SJCRH30 (cell line): ENCODE measurements at regions not wholly inside any gene's neighbourhood (a gene's known extent, or its start where the extent isn't known, plus 50 kb on each side); places are given as distances from the start of the nearest gene placed in this dataset.

ENCODE experiments used
- DNase-seq, 2 experiments: peaks; one replicate each; pipeline ENCODE4 v3.0.0-alpha.2; 2015 to 2020
- H3K27ac ChIP-seq: fragments of 250-450 bp; sonication (Bioruptor Pico); 2 replicates; pipeline ENCODE4 v1.5.1; 2020; ENCODE audit warnings: mild to moderate bottlenecking, moderate library complexity
- H3K27me3 ChIP-seq: fragments of 250-450 bp; sonication (Bioruptor Pico); 2 replicates; pipeline ENCODE4 v1.5.1; 2020; ENCODE audit warnings: mild to moderate bottlenecking, moderate library complexity
- H3K36me3 ChIP-seq: fragments of 250-450 bp; sonication (Bioruptor Pico); 2 replicates; pipeline ENCODE4 v1.5.1; 2020; ENCODE audit warnings: mild to moderate bottlenecking, moderate library complexity
- H3K4me1 ChIP-seq: fragments of 250-450 bp; sonication (Bioruptor Pico); 2 replicates; pipeline ENCODE4 v1.5.1; 2020; ENCODE audit warnings: mild to moderate bottlenecking, moderate library complexity
- H3K4me3 ChIP-seq: fragments of 250-450 bp; sonication (Bioruptor Pico); 2 replicates; pipeline ENCODE4 v1.5.1; 2020; ENCODE audit warnings: mild to moderate bottlenecking, moderate library complexity
- H3K9me3 ChIP-seq: fragments of 250-450 bp; sonication (Bioruptor Pico); replicated peaks from 2 replicates; pipeline ENCODE4 v1.5.1; 2020; ENCODE audit warnings: mild to moderate bottlenecking, moderate library complexity

DNA sequence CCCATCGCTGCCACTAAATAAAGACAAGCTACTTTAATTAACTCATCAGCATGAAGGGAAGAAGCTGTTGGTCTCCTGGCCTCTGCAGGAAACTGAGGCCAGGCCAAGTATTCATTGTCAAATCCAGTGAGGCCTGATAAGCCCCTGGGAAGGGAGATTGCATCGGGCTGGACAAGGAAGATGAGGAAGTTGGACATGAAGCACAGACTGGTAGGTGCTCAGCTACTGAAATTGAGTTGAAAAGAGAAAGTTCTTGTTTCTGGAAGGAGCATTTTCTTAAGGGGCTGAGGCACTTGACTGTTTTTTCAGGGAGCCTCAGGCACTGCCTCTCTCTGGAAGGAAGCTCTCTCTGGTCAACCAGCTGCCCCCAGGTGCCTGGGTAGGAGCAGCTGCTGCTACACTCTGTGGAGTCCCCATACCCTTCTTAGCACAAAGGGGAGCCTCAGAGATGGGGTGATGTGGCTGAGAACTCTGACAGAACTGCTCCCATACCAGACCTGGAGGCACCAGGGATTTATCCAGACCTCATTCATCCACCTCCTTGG lies 90.3 kb upstream of the IKZF1 start:
- no peak for DNase-seq
- H3K9me3 ChIP-seq, result no peaks in the 10 kb centered on the region
- H3K4me3 ChIP-seq, result no peak overlapping the region
- H3K4me1 ChIP-seq, result no peaks in the 10 kb centered on the region
- H3K27me3 ChIP-seq, result peaks cover 18% of the 10 kb centered on the region; the same call in 1 of the 2 replicates
- no peak overlapping the region for H3K27ac ChIP-seq
- no peaks in the 10 kb centered on the region for H3K36me3 ChIP-seq

DNA sequence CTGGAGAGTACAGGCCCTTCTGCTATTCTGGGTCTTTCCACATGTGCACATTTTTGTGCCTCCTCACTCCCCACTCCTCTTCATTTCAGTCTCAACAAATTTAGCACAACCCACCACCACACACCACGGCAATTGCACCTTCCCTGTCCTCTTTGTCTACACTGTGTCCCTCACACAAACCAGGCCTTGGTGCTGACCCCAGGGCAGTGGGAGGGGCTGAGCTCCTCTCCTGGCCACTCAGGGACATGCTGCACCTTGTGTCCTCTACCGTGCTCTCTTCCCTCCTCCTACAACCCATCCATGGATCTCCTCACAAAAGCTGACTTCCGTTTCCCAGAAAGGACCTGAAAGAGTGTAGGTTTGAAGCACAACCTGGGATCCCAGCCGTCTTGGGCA lies 90.9 kb upstream of the IKZF1 start:
- no peaks in the 10 kb centered on the region for H3K36me3 ChIP-seq
- no peaks in the 10 kb centered on the region for H3K9me3 ChIP-seq
- H3K4me1 ChIP-seq, result no peaks in the 10 kb centered on the region
- H3K27ac ChIP-seq, result no peak overlapping the region
- peaks cover 19% of the 10 kb centered on the region; the same call in 1 of the 2 replicates for H3K27me3 ChIP-seq
- no peak for DNase-seq
- no peak overlapping the region for H3K4me3 ChIP-seq

DNA sequence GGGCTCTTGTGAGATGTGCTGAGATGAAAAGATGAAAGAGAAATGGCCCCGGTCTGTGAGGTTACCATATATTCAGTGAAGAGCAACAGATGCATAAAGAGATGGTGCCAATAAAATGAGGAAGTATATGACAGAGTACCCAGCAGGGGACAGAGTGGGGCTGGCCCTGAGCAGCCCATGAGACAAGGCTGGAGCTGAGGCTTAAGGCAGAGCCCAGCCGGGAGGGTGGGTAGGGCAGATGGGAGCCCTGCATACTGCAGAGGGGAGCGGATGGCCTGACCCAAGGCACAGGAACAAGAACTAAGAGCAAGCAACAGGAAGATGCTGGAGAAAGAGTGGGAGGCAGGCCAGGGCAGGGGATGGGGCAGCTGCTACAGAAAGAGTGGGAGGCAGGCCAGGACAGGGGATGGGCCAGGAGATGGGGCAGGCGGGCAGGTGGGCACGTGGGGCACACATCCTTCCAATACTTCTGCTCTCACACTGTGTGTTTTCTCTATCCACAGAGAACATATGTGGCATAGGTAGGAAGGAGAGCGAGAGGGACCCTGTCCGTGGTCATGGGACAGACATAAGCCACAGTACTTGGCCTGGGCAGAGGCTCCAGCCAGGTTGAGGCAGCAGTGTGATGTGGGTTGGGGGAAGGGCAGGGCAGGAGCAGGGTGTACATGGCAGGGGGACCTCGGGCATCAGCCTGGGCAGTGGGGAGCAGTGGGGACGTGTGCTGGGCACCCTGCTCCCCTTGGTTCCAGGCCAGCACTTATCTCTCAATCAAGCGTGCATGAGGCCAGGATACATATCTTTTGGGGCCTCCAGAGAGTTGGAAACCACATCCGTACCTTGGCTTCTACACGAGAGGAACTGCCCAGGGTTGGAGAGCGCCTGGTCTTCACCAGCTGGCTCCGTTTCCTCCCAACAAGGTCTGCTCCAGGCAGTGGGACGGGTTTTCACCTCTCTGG lies 91.6 kb upstream of the IKZF1 start:
- DNase-seq, result no peak
- no peaks in the 10 kb centered on the region for H3K4me1 ChIP-seq
- no peaks in the 10 kb centered on the region for H3K36me3 ChIP-seq
- H3K27me3 ChIP-seq, result peaks cover 21% of the 10 kb centered on the region; the same call in 1 of the 2 replicates
- H3K27ac ChIP-seq, result no peak overlapping the region
- no peak overlapping the region for H3K4me3 ChIP-seq
- H3K9me3 ChIP-seq, result no peaks in the 10 kb centered on the region

DNA sequence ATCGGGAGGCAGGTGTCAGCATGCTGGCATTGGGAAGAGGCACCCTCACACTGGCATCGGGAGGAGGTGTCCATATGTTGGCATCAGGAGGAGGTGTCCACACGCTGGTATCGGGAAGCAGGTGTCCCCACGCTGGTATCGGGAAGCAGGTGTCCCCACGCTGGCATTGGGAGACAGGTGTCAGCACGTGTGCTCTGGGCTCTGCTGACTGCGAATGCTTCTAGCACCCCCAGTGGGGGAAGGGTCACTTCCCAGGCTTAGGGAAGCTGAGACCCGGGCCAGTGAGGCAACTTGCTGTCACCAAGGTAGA lies 92.5 kb upstream of the IKZF1 start:
- no peak overlapping the region for H3K4me3 ChIP-seq
- no peak for DNase-seq
- H3K27ac ChIP-seq, result no peak overlapping the region
- H3K27me3 ChIP-seq, result peaks cover 30% of the 10 kb centered on the region; the same call in 1 of the 2 replicates
- H3K4me1 ChIP-seq, result no peaks in the 10 kb centered on the region
- no peaks in the 10 kb centered on the region for H3K36me3 ChIP-seq
- no peaks in the 10 kb centered on the region for H3K9me3 ChIP-seq

DNA sequence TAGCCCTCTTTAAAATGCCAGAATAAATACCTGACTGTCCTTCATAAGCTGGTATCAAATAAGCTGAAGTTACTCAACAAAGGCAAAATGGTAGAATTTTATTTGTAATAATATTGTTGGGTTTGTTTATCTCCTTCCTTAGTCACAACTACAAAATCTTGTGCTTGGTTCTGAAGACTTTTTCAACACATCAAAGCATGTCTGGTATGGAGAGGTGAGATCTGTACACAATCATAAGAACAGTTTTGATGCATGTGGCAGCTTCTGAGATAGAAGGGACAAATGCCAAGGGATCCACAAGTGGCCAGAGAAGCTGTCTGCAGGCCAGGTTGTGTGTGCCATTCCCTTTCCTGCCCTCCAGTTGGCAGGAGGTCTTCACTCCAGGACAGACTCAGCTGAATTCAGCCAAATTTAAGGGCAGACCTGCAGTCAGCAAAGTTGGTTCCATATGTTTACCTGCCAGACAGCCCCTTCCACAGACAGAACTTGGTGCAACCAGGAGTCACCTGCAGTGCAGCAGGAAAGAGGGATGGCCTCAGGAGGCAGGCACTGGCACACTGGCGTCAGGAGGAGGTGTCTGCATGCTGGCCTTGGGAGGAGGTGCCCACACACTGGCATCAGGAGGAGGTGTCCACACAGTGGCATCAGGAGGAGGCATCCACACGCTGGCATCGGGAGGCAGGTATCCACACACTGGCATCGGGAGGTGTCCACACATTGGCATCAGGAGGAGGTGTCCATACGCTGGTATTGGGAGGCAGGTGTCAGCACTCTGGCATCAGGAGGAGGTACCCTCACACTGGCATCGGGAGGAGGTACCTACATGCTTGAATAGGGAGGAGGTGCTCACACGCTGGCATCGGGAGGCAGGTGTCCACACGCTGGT lies 93.1 kb upstream of the IKZF1 start:
- peaks cover 33% of the 10 kb centered on the region; the same call in 1 of the 2 replicates for H3K27me3 ChIP-seq
- no peak overlapping the region for H3K27ac ChIP-seq
- H3K9me3 ChIP-seq, result no peaks in the 10 kb centered on the region
- H3K4me1 ChIP-seq, result no peaks in the 10 kb centered on the region
- no peak overlapping the region for H3K4me3 ChIP-seq
- DNase-seq, result no peak
- H3K36me3 ChIP-seq, result no peaks in the 10 kb centered on the region

DNA sequence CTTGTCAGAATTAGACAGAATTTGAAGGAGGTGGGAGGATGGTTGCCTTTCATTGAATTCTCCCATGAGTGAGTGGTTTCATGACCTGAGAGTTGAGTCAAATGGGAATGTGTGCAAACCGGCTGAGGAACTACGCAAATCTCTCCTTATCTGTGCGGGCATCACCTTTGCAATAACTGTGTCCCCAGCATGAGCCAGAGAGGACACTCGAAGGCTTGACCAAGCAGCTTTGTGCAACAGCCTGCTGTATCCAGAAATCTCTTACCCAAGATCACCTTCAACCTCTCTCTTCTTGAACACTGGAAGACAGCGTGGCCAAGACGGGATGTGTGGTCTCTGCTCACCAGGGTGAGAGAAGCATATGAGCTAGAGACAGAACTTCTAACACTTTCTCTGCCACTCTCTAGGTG lies 93.8 kb upstream of the IKZF1 start:
- Histone ChIP-seq H3K4me3 (no peak overlapping the region), H3K9me3 (no peaks in the 10 kb centered on the region), H3K36me3 (no peaks in the 10 kb centered on the region), H3K4me1 (no peaks in the 10 kb centered on the region), H3K27me3 (peaks cover 27% of the 10 kb centered on the region; the same call in 1 of the 2 replicates), H3K27ac (no peak overlapping the region)
- no peak for DNase-seq

DNA sequence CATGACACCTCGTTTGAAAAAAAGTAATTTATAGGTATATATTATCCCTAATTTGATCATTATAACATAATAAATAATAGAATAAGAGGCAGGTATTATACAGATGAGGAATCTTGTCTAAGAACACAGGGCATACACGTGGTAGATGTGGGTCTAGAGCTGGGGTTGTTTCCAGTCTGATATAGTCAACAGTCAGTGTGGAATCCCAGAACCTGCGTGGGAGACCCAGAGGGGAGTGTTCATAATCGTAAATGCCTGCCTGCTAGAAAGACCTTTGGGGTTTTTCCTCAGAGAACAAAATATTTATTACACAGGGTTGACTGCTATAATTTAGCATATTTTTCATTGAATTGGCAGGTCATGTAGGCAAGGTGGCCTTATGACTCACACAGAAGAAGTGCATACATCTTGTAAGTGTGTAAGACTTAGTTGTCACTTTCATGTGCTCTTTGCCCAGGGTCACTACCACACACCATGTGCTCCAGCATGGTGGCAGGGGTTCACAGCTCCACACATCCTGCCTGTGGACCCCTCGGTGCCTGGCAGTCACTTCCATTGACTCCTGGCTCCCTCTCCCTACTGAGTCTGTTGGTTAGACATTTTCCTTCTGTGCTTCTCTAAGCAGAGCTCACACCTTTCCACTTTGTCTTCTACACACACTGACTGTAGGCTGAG lies 94.9 kb upstream of the IKZF1 start:
- Histone ChIP-seq H3K4me1 (no peaks in the 10 kb centered on the region), H3K36me3 (no peaks in the 10 kb centered on the region), H3K9me3 (no peaks in the 10 kb centered on the region), H3K4me3 (no peak overlapping the region), H3K27ac (no peak overlapping the region), H3K27me3 (peaks cover 22% of the 10 kb centered on the region; the same call in 1 of the 2 replicates)
- DNase-seq, result no peak

DNA sequence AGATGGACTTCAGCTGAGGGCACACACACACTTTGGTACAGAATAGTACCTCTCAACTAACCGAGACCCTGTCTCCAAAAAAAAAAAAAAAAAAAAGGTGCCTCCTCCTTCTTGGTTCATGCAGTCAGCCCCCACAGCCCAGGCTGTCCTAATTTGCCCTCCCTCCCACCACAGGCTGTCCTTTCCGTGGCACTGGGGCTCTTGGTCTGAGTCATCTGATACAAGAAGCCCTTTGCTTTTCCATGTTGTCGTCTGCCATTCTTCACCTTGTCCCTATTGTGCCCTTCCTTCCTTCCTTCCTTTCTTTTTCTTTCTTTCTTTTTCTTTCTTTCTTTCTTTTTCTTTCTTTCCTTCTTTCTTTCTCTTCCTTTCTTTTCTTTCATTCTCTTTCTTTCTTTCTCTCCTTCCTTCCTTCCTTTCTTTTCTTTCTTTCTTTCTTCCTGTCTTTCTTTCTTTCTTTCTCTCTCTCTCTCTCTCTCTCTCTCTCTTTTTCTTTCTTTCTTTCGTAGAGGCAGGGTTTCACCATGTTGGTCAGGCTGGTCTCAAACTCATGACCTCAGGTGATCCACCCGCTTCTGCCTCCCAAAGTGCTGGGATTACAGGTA lies 96.0 kb upstream of the IKZF1 start:
- Histone ChIP-seq H3K4me1 (no peaks in the 10 kb centered on the region), H3K36me3 (no peaks in the 10 kb centered on the region), H3K27me3 (peaks cover 22% of the 10 kb centered on the region; the same call in 1 of the 2 replicates), H3K4me3 (no peak overlapping the region), H3K27ac (no peak overlapping the region), H3K9me3 (no peaks in the 10 kb centered on the region)
- DNase-seq, result no peak

DNA sequence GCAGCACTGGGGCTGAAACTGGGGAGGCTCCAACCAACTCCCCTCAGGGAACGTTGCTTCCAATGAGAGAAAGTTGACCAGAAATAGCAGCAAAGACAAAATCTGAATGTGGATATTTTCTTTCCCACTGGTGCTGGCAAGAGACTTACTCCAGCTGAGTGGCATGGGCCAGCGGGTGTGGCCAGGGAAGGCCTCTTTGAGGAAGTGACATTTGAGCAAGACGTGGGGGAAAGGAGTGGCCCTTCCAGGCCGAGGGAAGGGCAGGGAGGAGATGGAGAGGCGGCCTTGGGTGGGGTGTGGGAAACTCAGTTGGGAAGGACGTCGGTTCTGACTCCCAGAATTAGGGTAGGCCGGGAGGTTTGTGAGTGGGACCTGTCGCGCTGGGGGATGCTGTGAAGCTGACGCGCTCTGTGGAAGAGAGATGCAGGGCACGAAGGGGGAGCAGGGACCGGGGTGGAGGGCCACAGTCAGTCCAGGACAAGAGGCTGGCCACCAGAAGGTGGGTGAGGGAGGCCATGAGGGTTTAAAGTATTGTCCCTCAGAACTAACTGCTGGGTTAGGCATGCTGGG lies 96.7 kb upstream of the IKZF1 start:
- H3K9me3 ChIP-seq, result no peaks in the 10 kb centered on the region
- no peak overlapping the region for H3K4me3 ChIP-seq
- no peak for DNase-seq
- no peaks in the 10 kb centered on the region for H3K36me3 ChIP-seq
- H3K27ac ChIP-seq, result no peak overlapping the region
- no peaks in the 10 kb centered on the region for H3K4me1 ChIP-seq
- peaks cover 22% of the 10 kb centered on the region; the same call in 1 of the 2 replicates for H3K27me3 ChIP-seq

DNA sequence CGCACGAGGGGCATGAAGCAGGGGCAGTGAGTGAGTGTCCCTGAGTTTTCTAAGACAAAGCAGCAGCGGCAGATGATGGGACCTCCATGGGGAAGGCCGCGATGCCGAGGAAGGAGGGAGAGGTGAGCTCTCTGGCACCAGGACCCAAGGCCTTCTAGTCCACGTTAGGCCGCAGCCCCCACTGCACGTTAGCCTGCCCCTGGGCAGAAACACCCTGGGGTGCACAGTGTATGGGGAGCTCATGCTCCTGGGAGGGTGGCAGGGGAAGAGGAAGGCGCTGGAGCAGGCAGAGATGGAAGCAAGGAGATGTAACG lies 97.3 kb upstream of the IKZF1 start:
- Histone ChIP-seq H3K9me3 (no peaks in the 10 kb centered on the region), H3K36me3 (no peaks in the 10 kb centered on the region), H3K27ac (no peak overlapping the region), H3K4me1 (no peaks in the 10 kb centered on the region), H3K4me3 (no peak overlapping the region), H3K27me3 (peaks cover 20% of the 10 kb centered on the region; the same call in 1 of the 2 replicates)
- no peak for DNase-seq

DNA sequence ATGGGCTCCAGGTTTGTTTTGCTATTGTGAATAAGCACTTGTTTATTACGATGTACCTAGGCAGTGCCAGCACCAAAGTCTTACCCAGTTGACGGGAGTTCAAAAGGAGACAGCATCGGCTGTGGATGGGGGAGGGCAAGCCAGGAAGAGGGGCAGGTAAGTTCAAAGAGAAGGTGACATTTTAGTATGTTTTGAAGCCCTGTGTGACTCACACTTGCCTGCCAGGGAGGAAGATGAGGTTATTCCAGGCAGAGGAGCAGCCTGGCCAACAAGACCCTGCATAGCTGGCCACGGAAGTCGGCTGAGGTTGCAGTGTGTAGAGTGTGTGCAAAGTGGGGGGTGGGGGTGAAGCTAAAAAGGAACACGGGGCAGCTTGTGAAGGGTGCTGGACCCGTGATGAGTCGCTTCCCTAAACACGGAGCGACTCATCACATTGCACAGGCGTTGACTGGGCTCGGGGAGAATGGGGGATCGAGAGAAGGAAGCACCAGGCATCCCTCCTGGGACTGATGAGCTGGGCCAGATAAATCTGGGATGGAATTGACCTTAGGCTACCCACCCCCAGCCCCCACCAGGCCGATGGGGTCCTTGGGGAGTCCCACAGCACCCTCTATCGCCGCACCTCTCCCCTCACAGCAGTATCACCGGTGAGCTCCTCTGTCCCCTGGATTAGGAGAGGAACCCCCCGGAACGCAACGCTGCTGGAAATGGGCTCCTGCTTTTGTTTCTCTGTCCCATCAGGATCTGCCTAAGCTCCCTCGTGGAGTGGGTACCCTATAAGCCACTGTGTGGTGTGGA lies 97.9 kb upstream of the IKZF1 start:
- DNase-seq, result no peak
- H3K36me3 ChIP-seq, result no peaks in the 10 kb centered on the region
- H3K9me3 ChIP-seq, result no peaks in the 10 kb centered on the region
- H3K27ac ChIP-seq, result no peak overlapping the region
- peaks cover 20% of the 10 kb centered on the region; the same call in 1 of the 2 replicates for H3K27me3 ChIP-seq
- no peak overlapping the region for H3K4me3 ChIP-seq
- H3K4me1 ChIP-seq, result no peaks in the 10 kb centered on the region

DNA sequence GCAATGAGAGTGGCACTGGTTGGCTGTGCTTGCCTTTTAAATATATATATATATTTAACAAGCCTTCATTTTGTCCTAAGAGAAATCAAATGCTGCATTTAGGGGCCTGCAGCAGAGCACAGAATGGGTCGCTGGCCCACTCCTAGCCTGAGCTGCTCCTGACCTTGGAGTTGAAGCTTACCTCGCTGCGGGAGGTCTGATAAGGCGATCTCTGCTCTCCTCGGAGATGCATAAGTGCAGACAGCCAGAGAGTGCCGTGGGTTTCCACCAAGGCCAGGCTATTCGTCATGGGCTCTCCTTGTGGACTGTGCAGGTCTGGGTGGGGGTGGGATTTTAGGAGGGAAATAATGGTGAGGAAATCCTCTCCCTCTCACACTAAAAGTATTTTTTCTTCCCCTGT lies 99.5 kb upstream of the IKZF1 start:
- H3K9me3 ChIP-seq, result no peaks in the 10 kb centered on the region
- no peak overlapping the region for H3K27ac ChIP-seq
- peaks cover 16% of the 10 kb centered on the region; the same call in 1 of the 2 replicates for H3K27me3 ChIP-seq
- no peak overlapping the region for H3K4me3 ChIP-seq
- no peaks in the 10 kb centered on the region for H3K36me3 ChIP-seq
- H3K4me1 ChIP-seq, result no peaks in the 10 kb centered on the region
- no peak for DNase-seq

DNA sequence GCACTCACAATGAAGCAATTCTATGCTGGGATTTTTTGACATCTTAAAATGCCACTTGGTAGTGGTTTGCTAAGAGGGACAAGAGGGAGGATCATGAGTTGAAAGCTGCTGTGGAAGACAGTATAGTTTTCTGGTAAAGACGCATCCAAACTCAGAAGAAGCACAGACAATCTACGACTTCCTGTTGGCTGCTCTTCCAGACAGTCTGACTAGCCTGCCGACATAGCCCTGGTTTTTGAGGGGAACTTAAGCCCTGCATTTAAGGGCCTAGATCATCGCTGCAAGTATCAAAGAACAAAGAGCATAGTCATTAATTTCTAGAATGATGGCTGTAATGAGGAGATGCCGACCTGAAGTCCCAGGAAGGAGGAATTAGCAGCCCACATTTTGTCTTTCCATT lies 99.9 kb upstream of the IKZF1 start:
- Histone ChIP-seq H3K27ac (no peak overlapping the region), H3K9me3 (no peaks in the 10 kb centered on the region), H3K4me1 (no peaks in the 10 kb centered on the region), H3K4me3 (no peak overlapping the region), H3K27me3 (peaks cover 16% of the 10 kb centered on the region; the same call in 1 of the 2 replicates), H3K36me3 (no peaks in the 10 kb centered on the region)
- no peak for DNase-seq
